ENCODE measurements at regions not wholly inside any gene's neighbourhood (a gene's known extent, or its start where the extent isn't known, plus 50 kb on each side); places are given as distances from the start of the nearest gene placed in this dataset.

DNA sequence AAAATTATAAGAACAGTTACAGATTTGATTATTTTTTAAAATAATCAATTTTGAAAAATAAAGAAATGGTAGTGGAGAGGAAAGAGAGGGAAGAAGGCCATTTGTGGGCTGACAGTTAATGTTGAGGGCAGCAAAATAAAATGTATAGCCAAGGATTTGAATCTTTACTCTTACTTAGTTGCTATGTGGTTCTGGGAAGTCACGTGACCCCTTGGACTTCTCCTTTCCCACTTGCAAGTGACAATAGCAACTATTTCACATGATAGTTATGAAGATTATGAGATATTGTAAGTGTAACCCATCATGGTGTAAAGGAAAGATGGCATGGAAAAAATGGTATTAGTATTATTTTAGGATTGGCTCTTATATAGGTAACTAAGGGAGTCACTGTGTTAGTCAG lies 567.3 kb upstream of the GHITM start:
- ChIA-PET POLR2A (ENCODE audit: partially characterized antibody) (no interaction called here), CTCF (ENCODE audit: partially characterized antibody) (interaction anchor here (1.9 kb wide), 1 partner anchor 9 kb away, joined by 8 read pairs; no protein-coding TSS in a partner anchor)
- H3K36me3 ChIP-seq (ENCODE audit: control insufficient read depth in 2 of 4, insufficient read depth in 4 of 4, low read length in 3 of 4) = no peaks in the 10 kb centered on the region
- H3K23me2 ChIP-seq (ENCODE audit: low read depth, low read length) = no peaks in the 10 kb centered on the region
- no peak overlapping the region for H3K18ac ChIP-seq (ENCODE audit: extremely low read depth, low read length)
- WGBS, 2 experiments (ENCODE audit: extremely low coverage in 1 of 2, insufficient coverage in 1 of 2, insufficient read length in 1 of 2, insufficient replicate concordance in 2 of 2, low coverage in 1 of 2, low lambda C conversion rate in 2 of 2, missing lambda C conversion rate in 1 of 2) = 100% methylated on average over 1 of the region's 1 CpG; no CpG with 5 or more reads in 1 of the 2 experiments
- no peak overlapping the region for H4K8ac ChIP-seq (ENCODE audit: extremely low read depth, insufficient read depth, low read length)
- no peak overlapping the region for H3K14ac ChIP-seq (ENCODE audit: insufficient read length)
- DNase-seq (ENCODE audit: low read depth in 1 of 2, low spot score in 2 of 2) = no peak
- H2BK15ac ChIP-seq (ENCODE audit: low read length) = no peak overlapping the region
- no peaks in the 10 kb centered on the region for H3K79me2 ChIP-seq (ENCODE audit: control insufficient read depth in 1 of 2, insufficient read depth in 2 of 2, low read length in 2 of 2)
- no peaks in the 10 kb centered on the region for H3K4me1 ChIP-seq (replicated peaks in 1 of 4; ENCODE audit: control insufficient read depth in 3 of 4, insufficient read depth in 4 of 4, low read length in 3 of 4)
- no peak overlapping the region for H3K4ac ChIP-seq (replicated peaks; ENCODE audit: insufficient read length, low read depth, low read length)
- H3K27me3 ChIP-seq (replicated peaks in 1 of 4; ENCODE audit: control insufficient read depth in 3 of 4, extremely low read depth in 1 of 4, insufficient read depth in 3 of 4, low read length in 3 of 4) = no peaks in the 10 kb centered on the region
- H3K9me3 ChIP-seq (ENCODE audit: insufficient read depth in 2 of 2, low read depth in 1 of 2, low read length in 1 of 2) = peaks cover 0 to 2% of the 10 kb centered on the region in 2 experiments; a peak in 1 of 4 replicates
- no peaks in the 10 kb centered on the region for H3K79me1 ChIP-seq (ENCODE audit: low read depth, low read length)
- no peak overlapping the region for H3K9ac ChIP-seq (replicated peaks in 1 of 4; ENCODE audit: extremely low read depth in 1 of 4, low read depth in 3 of 4, low read length in 3 of 4)
- no peak overlapping the region for H3K23ac ChIP-seq (ENCODE audit: insufficient read length)
- no peak overlapping the region for H2AFZ ChIP-seq (ENCODE audit: low read length)
- no peaks in the 10 kb centered on the region for H4K20me1 ChIP-seq (replicated peaks in 1 of 2; ENCODE audit: control insufficient read depth in 1 of 2, insufficient read depth in 2 of 2, low read length in 2 of 2)
- no peak overlapping the region for H2AK5ac ChIP-seq (ENCODE audit: low read depth, low read length)
- no peak overlapping the region for H2BK5ac ChIP-seq (ENCODE audit: low read depth, low read length)
- no peak overlapping the region for H3K4me2 ChIP-seq (ENCODE audit: insufficient read depth in 1 of 2, low read depth in 2 of 2, low read length in 2 of 2)
- no peak for FAIRE-seq
- H4K5ac ChIP-seq (ENCODE audit: insufficient read length, low read depth, low read length) = no peak overlapping the region
- no peak overlapping the region for H3K27ac ChIP-seq (ENCODE audit: low read depth, low read length)
- no peak overlapping the region for H2BK12ac ChIP-seq (ENCODE audit: low read depth, low read length)
- H2BK120ac ChIP-seq (replicated peaks; ENCODE audit: low read depth, low read length) = no peak overlapping the region
- H4K91ac ChIP-seq (replicated peaks; ENCODE audit: insufficient read length, low read length) = no peak overlapping the region
- H3K4me3 ChIP-seq (ENCODE audit: extremely low read depth in 1 of 4, insufficient read depth in 2 of 4, low read depth in 3 of 4, low read length in 4 of 4) = no peak overlapping the region
- H2BK20ac ChIP-seq (ENCODE audit: low read length) = no peak overlapping the region
- no peak overlapping the region for H3K56ac ChIP-seq (replicated peaks; ENCODE audit: insufficient read length, low read depth, low read length)
- no peak for TF ChIP-seq CTCF (IDR thresholded peaks at IDR 0.05; ENCODE audit: control extremely low read depth in 1 of 3, insufficient read depth in 1 of 3, low read depth in 1 of 3, low read length in 3 of 3)
- TF ChIP-seq RBBP5 (IDR thresholded peaks at IDR 0.05; ENCODE audit: borderline replicate concordance, low read depth, low read length) = no peak
- no peak for TF ChIP-seq RFX5 (IDR thresholded peaks at IDR 0.05; ENCODE audit: borderline replicate concordance, low read depth, low read length)
- no peak for TF ChIP-seq TEAD4 (IDR thresholded peaks at IDR 0.05; ENCODE audit: low read depth, low read length)
- TF ChIP-seq TBP (IDR thresholded peaks at IDR 0.05; ENCODE audit: low read depth, low read length) = no peak
- TF ChIP-seq CEBPB (IDR thresholded peaks at IDR 0.05; ENCODE audit: low read depth, low read length) = no peak
- TF ChIP-seq EGR1 (IDR thresholded peaks at IDR 0.05; ENCODE audit: borderline replicate concordance, low read depth, low read length) = no peak
- TF ChIP-seq PHF8 (conservative IDR thresholded peaks at IDR 0.05; ENCODE audit: low read depth, low read length) = no peak
- TF ChIP-seq FOSL1 (IDR thresholded peaks at IDR 0.05; ENCODE audit: insufficient read depth, low read depth, low read length) = no peak
- TF ChIP-seq TAF7 (optimal IDR thresholded peaks at IDR 0.05; ENCODE audit: borderline replicate concordance, low read depth, low read length) = no peak
- no peak for TF ChIP-seq KDM1A (IDR thresholded peaks at IDR 0.05; ENCODE audit: borderline replicate concordance, low read length)
- TF ChIP-seq RAD21 (IDR thresholded peaks at IDR 0.05 in 1 of 2, conservative IDR thresholded peaks at IDR 0.05 in 1 of 2; ENCODE audit: low read depth in 2 of 2, low read length in 2 of 2) = no peak
